HG03432 (cell line): ENCODE measurements at regions not wholly inside any gene's neighbourhood (a gene's known extent, or its start where the extent isn't known, plus 50 kb on each side); places are given as distances from the start of the nearest gene placed in this dataset.
"Not testable (repeated sequence)": the region's sequence is repeated elsewhere in the genome, so short reads cannot be mapped to it uniquely, and the experiment has no call there.

ENCODE experiments used
- ATAC-seq: cut with Tn5 transposase; IDR thresholded peaks from one replicate; pipeline ENCODE4 v1.9.1; 2021; ENCODE audit warnings: mild to moderate bottlenecking, moderate library complexity; ENCODE audit not compliant: unreplicated experiment

GRCh38 chr7:115297656-115298055, 375.8 kb downstream of the MDFIC start:
- ATAC-seq = no peak

GRCh38 chr7:115293628-115294240, 371.8 kb downstream of the MDFIC start:
- no peak for ATAC-seq

GRCh38 chr7:115292381-115292780, 370.5 kb downstream of the MDFIC start:
- ATAC-seq = no peak

- ATAC-seq = no peak
These were observed 368.1 kb downstream of the MDFIC start for GRCh38 chr7:115289971-115290370.

GRCh38 chr7:115276791-115277190, 354.9 kb downstream of the MDFIC start:
- ATAC-seq = no peak

- ATAC-seq = not testable (repeated sequence)
These were observed 352.0 kb downstream of the MDFIC start for GRCh38 chr7:115273855-115274254.

- ATAC-seq = no peak
These were observed 351.4 kb downstream of the MDFIC start for GRCh38 chr7:115273139-115273772.

- ATAC-seq = no peak
These were observed 349.7 kb downstream of the MDFIC start for GRCh38 chr7:115271332-115272235.

GRCh38 chr7:115269486-115269885, 347.6 kb downstream of the MDFIC start:
- no peak for ATAC-seq

GRCh38 chr7:115267503-115267902, 345.6 kb downstream of the MDFIC start:
- peak; percentile 83 for ATAC-seq

- ATAC-seq = no peak
These were observed 338.5 kb downstream of the MDFIC start for GRCh38 chr7:115260381-115260780.

GRCh38 chr7:115252461-115252860, 330.6 kb downstream of the MDFIC start:
- no peak for ATAC-seq

GRCh38 chr7:115249080-115249479, 327.2 kb downstream of the MDFIC start:
- ATAC-seq = no peak

- ATAC-seq = no peak
These were observed 319.3 kb downstream of the MDFIC start for GRCh38 chr7:115241151-115241550.

GRCh38 chr7:115240242-115240641, 318.3 kb downstream of the MDFIC start:
- ATAC-seq = no peak

- ATAC-seq = no peak
These were observed 313.2 kb downstream of the MDFIC start for GRCh38 chr7:115235075-115235474.

GRCh38 chr7:115233809-115234208, 311.9 kb downstream of the MDFIC start:
- no peak for ATAC-seq

- ATAC-seq = no peak
These were observed 310.1 kb downstream of the MDFIC start for GRCh38 chr7:115232041-115232440.

GRCh38 chr7:115230882-115231571, 309.1 kb downstream of the MDFIC start:
- ATAC-seq = peak; percentile 88

GRCh38 chr7:115229401-115230105, 307.7 kb downstream of the MDFIC start:
- ATAC-seq = peak; percentile 43
